ENCODE measurements at regions not wholly inside any gene's neighbourhood (a gene's known extent, or its start where the extent isn't known, plus 50 kb on each side); places are given as distances from the start of the nearest gene placed in this dataset.

DNA sequence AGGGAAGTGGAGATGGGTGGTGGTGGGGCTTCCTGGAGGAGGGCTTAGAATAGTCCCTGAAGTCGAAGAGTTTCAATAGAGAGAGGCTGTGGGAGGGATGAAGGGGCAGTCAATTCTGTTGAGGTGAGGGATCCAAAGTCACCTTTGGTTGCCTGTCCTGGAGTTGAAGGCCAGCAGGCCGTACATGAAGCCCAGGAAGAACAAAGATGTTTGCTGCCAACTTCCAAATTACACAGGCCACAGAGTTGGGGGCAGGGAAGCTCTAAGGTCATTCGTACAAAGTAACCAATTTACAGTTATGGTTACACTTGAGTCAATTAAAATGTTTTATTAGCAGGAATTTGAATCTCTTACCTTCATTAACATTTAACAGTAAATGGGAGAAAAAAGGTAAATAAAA, 77.9 kb downstream of the FOXB1 start:
- no peak for ATAC-seq (ENCODE audit: low read depth)
- Mint-ChIP-seq H3K9me3 (no peaks in the 10 kb centered on the region), H3K27me3 (peaks cover 3% of the 10 kb centered on the region), H3K4me1 (peaks cover 10% of the 10 kb centered on the region), H3K36me3 (no peaks in the 10 kb centered on the region), H3K4me3 (no peak overlapping the region), H3K27ac (no peak overlapping the region)
- DNase-seq: no peak
- POLR2A ChIA-PET: no interaction called here

DNA sequence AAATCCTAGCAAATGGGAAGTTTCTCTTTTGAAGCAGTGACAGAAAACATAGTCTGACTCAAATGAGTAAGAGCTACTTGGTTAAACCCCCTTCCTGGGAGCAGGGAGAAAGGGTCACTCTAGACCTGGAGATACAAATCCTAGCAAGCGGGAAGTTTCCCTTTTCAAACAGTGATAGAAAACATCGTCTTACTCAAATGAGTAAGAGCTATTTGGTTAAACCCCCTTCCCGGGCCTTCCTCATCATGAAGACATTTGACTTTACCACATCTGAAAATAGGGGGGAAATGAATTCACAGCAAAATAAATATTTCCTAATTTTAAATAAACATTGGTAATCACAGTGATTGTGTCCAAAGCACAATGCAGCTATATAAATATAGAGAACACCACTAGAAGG, 79.2 kb downstream of the FOXB1 start:
- H3K4me3 Mint-ChIP-seq: no peak overlapping the region
- H3K27me3 Mint-ChIP-seq: peaks cover 10% of the 10 kb centered on the region
- ATAC-seq (ENCODE audit: low read depth) (no peak), DNase-seq (no peak)
- no peaks in the 10 kb centered on the region for H3K9me3 Mint-ChIP-seq
- no peak overlapping the region for H3K27ac Mint-ChIP-seq
- POLR2A ChIA-PET: no interaction called here
- H3K4me1 Mint-ChIP-seq: no peaks in the 10 kb centered on the region
- H3K36me3 Mint-ChIP-seq: no peaks in the 10 kb centered on the region

DNA sequence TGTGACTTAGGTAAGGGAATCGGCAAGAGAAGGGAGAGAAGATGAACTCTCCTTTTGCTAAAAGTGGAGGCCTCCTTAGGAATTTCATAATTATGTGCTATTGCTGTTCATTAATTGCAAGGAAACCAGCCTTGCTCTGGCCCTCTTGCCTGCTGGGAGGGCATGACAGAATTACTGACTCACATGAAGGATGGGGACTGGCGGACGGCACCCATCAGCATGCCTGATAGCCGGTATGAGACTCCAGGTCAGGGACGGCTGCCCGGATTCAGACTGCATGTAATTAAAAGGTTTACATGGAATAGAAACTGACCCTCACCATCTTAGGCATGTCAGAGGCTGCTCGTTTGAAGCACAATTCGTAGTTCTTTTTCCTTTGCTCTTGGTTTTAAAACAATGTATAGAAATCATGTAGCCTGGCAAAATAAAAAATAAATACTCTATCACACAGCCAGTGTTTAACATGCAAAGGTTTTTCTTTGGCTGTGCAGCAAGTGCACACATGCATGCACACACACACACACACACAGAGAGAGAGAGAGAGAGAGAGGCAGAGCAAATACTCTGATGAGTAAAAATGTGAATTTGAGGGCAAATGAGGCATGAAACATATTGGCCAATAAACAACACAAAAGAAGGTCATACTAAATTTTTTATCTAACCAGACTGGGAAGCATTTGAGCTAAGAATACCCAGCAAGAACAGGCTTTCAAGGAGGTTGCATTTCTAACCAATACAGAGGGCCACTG, 82.7 kb downstream of the FOXB1 start:
- no peaks in the 10 kb centered on the region for H3K36me3 Mint-ChIP-seq
- DNase-seq: no peak
- no peaks in the 10 kb centered on the region for H3K9me3 Mint-ChIP-seq
- no peak overlapping the region for H3K27ac Mint-ChIP-seq
- ATAC-seq (ENCODE audit: low read depth): no peak
- no peaks in the 10 kb centered on the region for H3K4me1 Mint-ChIP-seq
- H3K27me3 Mint-ChIP-seq: peaks cover 15% of the 10 kb centered on the region
- POLR2A ChIA-PET: no interaction called here
- no peak overlapping the region for H3K4me3 Mint-ChIP-seq

DNA sequence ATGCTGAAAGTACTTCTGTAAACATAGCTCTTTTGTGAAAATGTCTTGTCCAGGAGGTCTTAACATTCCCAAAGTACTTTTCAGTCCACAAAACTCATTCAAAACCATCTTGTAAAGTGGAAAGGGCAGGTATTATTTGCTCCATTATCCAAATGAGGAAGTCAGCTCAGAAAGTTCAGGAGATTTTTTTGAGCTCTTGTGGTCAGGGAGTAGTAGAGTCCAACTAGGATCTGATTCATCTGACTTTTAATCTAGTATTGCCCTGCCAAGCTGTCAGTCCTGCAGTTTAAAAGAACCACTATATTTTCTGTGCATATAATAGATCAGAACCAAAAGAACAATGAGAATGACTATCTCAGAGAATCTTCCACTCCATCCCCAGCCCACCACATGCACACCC, 83.5 kb downstream of the FOXB1 start:
- Mint-ChIP-seq H3K36me3 (no peaks in the 10 kb centered on the region), H3K27me3 (peaks cover 13% of the 10 kb centered on the region), H3K4me3 (no peak overlapping the region), H3K27ac (no peak overlapping the region), H3K9me3 (no peaks in the 10 kb centered on the region), H3K4me1 (no peaks in the 10 kb centered on the region)
- POLR2A ChIA-PET: interaction anchor here (0.5 kb wide), 1 partner anchor 634 kb away, joined by 5 read pairs; no protein-coding TSS in a partner anchor
- ATAC-seq (ENCODE audit: low read depth) (no peak), DNase-seq (no peak)

DNA sequence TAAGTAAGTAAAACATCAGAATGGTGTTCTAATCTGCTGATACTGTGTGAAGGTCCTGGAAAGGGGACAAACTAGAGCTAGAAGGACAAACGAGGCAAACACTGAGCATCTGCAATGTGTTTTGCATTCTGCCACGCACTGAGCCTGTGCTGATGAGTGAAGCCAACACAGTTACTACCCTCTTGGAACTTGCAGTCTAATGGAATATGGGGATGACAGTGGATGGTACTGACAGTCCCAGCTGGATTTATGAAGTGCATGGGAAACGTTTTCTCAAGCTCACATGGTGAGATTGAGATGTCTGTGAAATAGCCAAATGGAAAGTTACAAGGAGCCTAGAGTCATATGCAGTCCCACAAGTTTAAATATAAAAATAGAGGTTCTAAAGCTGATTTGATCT, 86.6 kb downstream of the FOXB1 start:
- no peak overlapping the region for H3K4me3 Mint-ChIP-seq
- ATAC-seq (ENCODE audit: low read depth): no peak
- H3K36me3 Mint-ChIP-seq: no peaks in the 10 kb centered on the region
- H3K4me1 Mint-ChIP-seq: no peaks in the 10 kb centered on the region
- H3K27ac Mint-ChIP-seq: no peak overlapping the region
- POLR2A ChIA-PET: no interaction called here
- H3K27me3 Mint-ChIP-seq: peaks cover 27% of the 10 kb centered on the region
- H3K9me3 Mint-ChIP-seq: peaks cover 2% of the 10 kb centered on the region
- no peak for DNase-seq

DNA sequence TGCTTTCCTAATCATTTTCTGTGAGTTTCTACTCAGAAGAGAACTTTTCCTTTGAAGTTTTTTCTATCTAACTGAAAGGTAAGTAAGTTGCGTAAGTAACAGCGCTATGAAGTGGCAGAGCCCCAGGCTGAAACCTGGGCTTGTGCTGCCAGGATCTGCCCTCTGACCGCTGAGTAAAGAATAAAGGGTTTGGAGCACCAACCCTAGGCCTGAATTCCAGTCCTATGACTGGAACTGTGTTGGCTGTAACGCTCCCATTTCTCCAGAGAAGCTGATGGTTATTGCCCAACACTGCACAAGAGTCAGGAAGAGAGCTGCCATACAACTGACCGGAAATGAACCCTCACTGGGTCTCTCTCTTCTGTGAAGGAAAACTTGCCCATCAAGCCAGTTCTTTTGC, 87.0 kb downstream of the FOXB1 start:
- DNase-seq (no peak), ATAC-seq (ENCODE audit: low read depth) (no peak)
- Mint-ChIP-seq H3K27ac (no peak overlapping the region), H3K36me3 (no peaks in the 10 kb centered on the region), H3K4me1 (no peaks in the 10 kb centered on the region), H3K9me3 (peaks cover 2% of the 10 kb centered on the region), H3K4me3 (no peak overlapping the region), H3K27me3 (peaks cover 27% of the 10 kb centered on the region)
- POLR2A ChIA-PET: no interaction called here

DNA sequence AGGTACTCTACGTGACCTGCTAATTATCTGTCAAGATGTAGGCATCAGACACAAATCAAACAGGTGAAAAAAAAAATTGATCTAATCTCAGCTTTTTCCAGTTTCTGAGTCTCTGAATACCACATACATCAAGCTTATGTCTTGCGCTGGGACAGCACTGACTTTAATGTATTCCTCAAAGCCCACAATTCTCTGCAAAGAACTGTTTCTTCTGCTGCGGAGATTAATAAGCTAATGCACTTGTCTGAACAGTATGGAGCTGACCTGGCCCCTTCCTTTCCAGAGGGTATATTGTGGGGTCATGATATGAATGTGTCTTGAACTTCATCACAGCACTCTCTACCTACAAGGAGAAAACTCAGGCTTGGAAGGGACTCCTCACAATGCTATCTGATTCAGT, 87.8 kb downstream of the FOXB1 start:
- DNase-seq (no peak), ATAC-seq (ENCODE audit: low read depth) (no peak)
- Mint-ChIP-seq H3K4me3 (no peak overlapping the region), H3K4me1 (peaks cover 2% of the 10 kb centered on the region), H3K9me3 (peaks cover 8% of the 10 kb centered on the region), H3K27ac (no peak overlapping the region), H3K36me3 (no peaks in the 10 kb centered on the region), H3K27me3 (peaks cover 33% of the 10 kb centered on the region)
- POLR2A ChIA-PET: no interaction called here

DNA sequence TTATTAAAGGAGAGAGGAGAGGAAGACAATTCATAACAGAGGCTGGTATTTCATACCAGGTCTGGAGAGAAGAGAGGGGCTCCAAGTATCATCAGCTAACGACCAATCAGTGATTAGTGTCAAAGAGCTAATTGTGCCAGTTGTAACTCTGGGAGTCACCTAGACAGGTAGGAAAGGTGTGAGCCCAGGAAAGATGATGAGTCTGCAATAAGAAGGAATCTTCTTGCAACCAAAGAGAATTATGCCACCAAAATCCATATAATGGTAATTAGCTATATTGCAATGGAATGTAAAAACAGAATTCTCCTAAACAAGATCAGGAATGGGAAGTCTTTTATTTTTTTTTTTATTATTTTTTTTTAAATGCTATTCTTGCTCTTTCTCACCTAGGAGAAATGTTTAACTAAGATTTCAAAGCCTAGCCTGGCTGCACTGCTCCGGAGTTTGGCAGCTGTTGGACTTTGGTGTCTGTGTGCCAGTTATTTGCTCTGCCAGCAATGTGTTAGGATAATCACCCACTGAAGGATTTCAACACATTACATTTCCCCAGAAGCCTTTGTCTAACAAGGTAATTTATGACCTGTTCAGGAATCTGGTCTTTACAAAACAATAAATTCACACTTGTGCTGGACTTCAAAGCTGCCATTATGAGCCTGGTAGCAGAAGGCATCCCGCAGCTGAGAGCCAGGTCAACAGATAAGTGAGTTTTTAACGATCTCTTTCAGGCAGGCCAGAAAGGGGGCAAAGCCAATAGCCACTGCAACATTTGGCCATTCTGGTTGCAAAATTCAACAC, 89.4 kb downstream of the FOXB1 start:
- H3K4me1 Mint-ChIP-seq: peaks cover 2% of the 10 kb centered on the region
- H3K4me3 Mint-ChIP-seq: no peak overlapping the region
- peaks cover 27% of the 10 kb centered on the region for H3K27me3 Mint-ChIP-seq
- POLR2A ChIA-PET: no interaction called here
- H3K9me3 Mint-ChIP-seq: peaks cover 8% of the 10 kb centered on the region
- DNase-seq (no peak), ATAC-seq (ENCODE audit: low read depth) (no peak)
- no peaks in the 10 kb centered on the region for H3K36me3 Mint-ChIP-seq
- H3K27ac Mint-ChIP-seq: no peak overlapping the region

DNA sequence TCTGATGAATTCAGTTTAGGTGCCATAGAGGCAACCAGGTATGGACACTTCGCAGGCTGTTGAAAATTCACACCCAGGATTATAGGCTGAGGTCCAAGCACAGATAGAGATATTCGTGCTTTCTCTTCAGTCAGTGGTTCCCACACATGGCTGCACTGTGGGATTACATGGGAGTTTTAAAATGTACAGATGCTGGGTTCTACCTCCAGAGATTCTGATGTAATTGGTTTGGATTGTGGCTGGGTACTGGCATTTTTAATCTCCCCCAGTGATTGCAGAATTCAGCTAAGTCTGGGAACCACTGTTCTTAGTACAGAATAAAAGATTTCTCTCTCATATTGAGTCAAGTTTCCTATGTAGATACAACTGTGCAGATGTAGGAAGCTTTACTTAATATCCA, 91.6 kb downstream of the FOXB1 start:
- POLR2A ChIA-PET: no interaction called here
- DNase-seq (no peak), ATAC-seq (ENCODE audit: low read depth) (no peak)
- Mint-ChIP-seq H3K27ac (no peak overlapping the region), H3K27me3 (peaks cover 26% of the 10 kb centered on the region), H3K9me3 (peaks cover 8% of the 10 kb centered on the region), H3K4me1 (peaks cover 6% of the 10 kb centered on the region), H3K36me3 (peaks cover 1% of the 10 kb centered on the region), H3K4me3 (no peak overlapping the region)

DNA sequence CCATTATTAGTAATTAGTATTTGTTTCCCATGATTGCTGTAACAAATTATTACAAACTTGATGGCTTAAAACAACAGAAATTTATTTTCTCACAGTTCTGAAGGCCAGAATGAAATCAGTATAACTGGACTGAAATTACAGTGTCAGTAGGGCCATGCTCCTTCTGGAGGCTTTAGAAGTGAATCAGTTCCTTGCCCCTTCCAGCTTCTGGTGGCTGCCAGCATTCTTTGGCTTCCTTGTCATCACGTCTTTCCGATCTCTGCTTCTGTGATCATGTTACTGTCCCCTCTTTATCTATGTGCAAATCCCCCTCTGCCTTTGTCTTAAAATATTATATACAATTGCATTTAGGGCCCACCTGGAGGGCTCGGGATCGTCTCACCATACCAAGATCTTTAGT, 92.0 kb downstream of the FOXB1 start:
- no peak overlapping the region for H3K27ac Mint-ChIP-seq
- POLR2A ChIA-PET: no interaction called here

DNA sequence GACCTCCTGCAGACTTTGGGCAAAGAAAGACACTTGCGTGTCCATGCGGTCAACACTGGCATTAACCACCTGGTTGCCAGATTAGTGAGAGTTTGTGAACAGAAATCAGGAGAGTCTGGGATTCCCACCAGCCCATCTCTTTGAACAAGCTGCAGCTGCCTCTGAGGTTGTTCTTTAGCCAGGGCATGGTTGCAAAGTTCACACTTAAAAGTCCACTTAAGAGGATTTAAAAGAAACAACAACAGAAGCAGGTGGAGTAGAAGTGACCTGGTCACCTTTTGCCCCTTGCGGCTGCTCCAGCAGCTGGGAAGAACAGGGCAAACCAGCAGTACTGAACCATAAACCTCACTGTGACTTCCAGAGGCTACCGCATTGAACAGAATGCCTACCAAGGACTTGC, 97.3 kb downstream of the FOXB1 start:
- Mint-ChIP-seq H3K27ac (no peak overlapping the region), H3K36me3 (peaks cover 3% of the 10 kb centered on the region), H3K4me3 (no peak overlapping the region), H3K4me1 (peaks cover 6% of the 10 kb centered on the region), H3K27me3 (peaks cover 17% of the 10 kb centered on the region), H3K9me3 (peaks cover 7% of the 10 kb centered on the region)
- no peak for DNase-seq
- no peak for ATAC-seq (ENCODE audit: low read depth)
- POLR2A ChIA-PET: interaction anchor here (0.5 kb wide), 1 partner anchor 297 kb away, joined by 4 read pairs; no protein-coding TSS in a partner anchor

More for the DNA sequence above, 92.0 kb downstream of the FOXB1 start:
- ATAC-seq (ENCODE audit: low read depth) (no peak), DNase-seq (no peak)
- Mint-ChIP-seq H3K9me3 (peaks cover 8% of the 10 kb centered on the region), H3K36me3 (peaks cover 1% of the 10 kb centered on the region), H3K4me1 (peaks cover 6% of the 10 kb centered on the region), H3K27me3 (peaks cover 24% of the 10 kb centered on the region), H3K4me3 (no peak overlapping the region)

DNA sequence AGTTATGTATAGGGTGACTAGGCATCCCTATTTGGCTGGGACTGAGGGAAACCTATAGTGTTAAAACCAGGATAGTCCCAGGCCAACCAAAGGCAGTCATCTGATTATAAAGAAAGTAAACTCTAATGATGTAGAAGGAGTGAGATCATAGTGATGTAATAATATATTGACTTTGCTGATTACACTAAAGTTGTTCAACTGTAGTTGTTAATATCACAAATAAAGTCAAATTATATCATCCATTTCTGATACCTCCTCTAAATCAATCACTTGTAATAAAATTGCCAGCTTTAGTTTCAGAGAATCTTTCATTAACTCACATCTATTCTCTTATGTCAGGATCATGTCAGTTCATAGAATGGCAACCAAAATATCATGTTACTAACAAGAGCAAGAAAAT, 98.6 kb downstream of the FOXB1 start:
- ATAC-seq (ENCODE audit: low read depth) (no peak), DNase-seq (no peak)
- peaks cover 17% of the 10 kb centered on the region for H3K27me3 Mint-ChIP-seq
- no peak overlapping the region for H3K27ac Mint-ChIP-seq
- H3K4me3 Mint-ChIP-seq: no peak overlapping the region
- H3K4me1 Mint-ChIP-seq: peaks cover 4% of the 10 kb centered on the region
- H3K9me3 Mint-ChIP-seq: peaks cover 7% of the 10 kb centered on the region
- POLR2A ChIA-PET: no interaction called here
- peaks cover 5% of the 10 kb centered on the region for H3K36me3 Mint-ChIP-seq

DNA sequence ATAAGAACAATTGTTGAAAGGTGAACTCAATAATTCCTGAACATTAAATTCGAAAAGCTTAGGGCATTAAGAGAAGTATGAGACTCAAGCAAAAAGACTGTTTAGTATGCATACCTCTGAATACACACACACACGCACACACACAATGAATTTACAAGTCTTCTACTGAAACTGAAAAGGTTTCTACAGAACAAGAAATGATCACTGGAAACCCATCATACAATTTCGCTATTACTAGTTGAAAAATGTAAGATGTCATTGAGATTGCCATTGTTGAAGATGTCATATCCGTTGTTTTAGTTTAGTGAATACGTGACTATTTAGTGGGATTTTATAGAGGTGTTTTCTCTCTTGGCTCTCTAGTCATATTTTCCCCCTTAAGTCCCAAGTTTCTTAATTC, 106.8 kb downstream of the FOXB1 start:
- no peak for DNase-seq
- H3K27me3 Mint-ChIP-seq: peaks cover 9% of the 10 kb centered on the region
- POLR2A ChIA-PET: no interaction called here
- no peak overlapping the region for H3K27ac Mint-ChIP-seq
- H3K4me1 Mint-ChIP-seq: peaks cover 2% of the 10 kb centered on the region
- no peak for ATAC-seq (ENCODE audit: low read depth)
- H3K36me3 Mint-ChIP-seq: peaks cover 2% of the 10 kb centered on the region
- H3K4me3 Mint-ChIP-seq: no peak overlapping the region
- peaks cover 4% of the 10 kb centered on the region for H3K9me3 Mint-ChIP-seq

Data from activated naive CD8-positive, alpha-beta T cell treated with anti-CD3 and anti-CD28 coated beads, Interleukin-2, amount 10 ng/mL, durations not matched to agents 7 days and 5 days (primary cell).